K562 (cell line): ENCODE measurements at regions not wholly inside any gene's neighbourhood (a gene's known extent, or its start where the extent isn't known, plus 50 kb on each side); places are given as distances from the start of the nearest gene placed in this dataset.

Experiments used
- ATAC-seq: fragments of 200-7000 bp; cut with Tn5 transposase; 3 replicates; pipeline ENCODE4 v1.9.1; 2020; ENCODE audit warnings: moderate library complexity
- BruUV-seq: library from RNA; stranded (reverse); fragments of 400-500 nt; replicated peaks from 2 replicates; lab custom pipeline; 2021; lab: Mats Ljungman, UMichigan
- CTCF ChIA-PET: fragments of 300-600 bp; formaldehyde crosslinking; extraction: SDS; loops from one replicate; lab custom pipeline; 2021; ENCODE audit warnings: low intra/inter-chr PET ratio; lab: Yijun Ruan, JAX
- POLR2A ChIA-PET: fragments of 300-600, 350-650 bp; sonication (Branson Sonifier 250); formaldehyde crosslinking; extraction: SDS; loops from one replicate; lab custom pipeline; 2021; ENCODE audit warnings: antibody characterized with exemption, inconsistent platforms; lab: Yijun Ruan, JAX
- DNase-seq, 4 experiments: peaks; one replicate each; pipeline versions ENCODE4 v3.0.0 to v3.0.0-alpha.2; 2011 to 2018; ENCODE audit warnings: low spot score in 3 of 4, mixed read lengths in 3 of 4; ENCODE audit errors: extremely low read depth in 1 of 4
- FAIRE-seq: peaks from 2 replicates; lab custom pipeline; 2011; peaks lifted over from hg19 to GRCh38; lab: Jason Lieb, UNC
- H2AFZ ChIP-seq: 2 replicates; pipeline ENCODE4 v1.6.0; 2011; ENCODE audit warnings: low read depth, low read length, control low read depth, inconsistent platforms
- H3K27ac ChIP-seq: fragments of 200-600 bp; 3 replicates; pipeline ENCODE4 v1.8.0; 2011; ENCODE audit warnings: low read depth, mild to moderate bottlenecking, control low read depth, inconsistent platforms, low read length, moderate library complexity, mixed read lengths; ENCODE audit errors: extremely low read depth
- H3K27me3 ChIP-seq, 2 experiments: fragments of 300-600 bp in 1 of 2; 2 replicates in 1 of 2; 3 replicates in 1 of 2; pipeline versions ENCODE4 v1.6.0 to v1.8.0; 2011; ENCODE audit warnings: inconsistent platforms in 2 of 2, low read length in 2 of 2, mild to moderate bottlenecking in 1 of 2, mixed read lengths in 1 of 2, moderate library complexity in 1 of 2; ENCODE audit not compliant: control insufficient read depth in 2 of 2, insufficient read depth in 2 of 2
- H3K36me3 ChIP-seq: fragments of 300-600 bp; 3 replicates; pipeline ENCODE4 v1.8.0; 2011; ENCODE audit warnings: mild to moderate bottlenecking, low read length, inconsistent platforms; ENCODE audit not compliant: control insufficient read depth, insufficient read depth
- H3K4me1 ChIP-seq, 2 experiments: fragments of 200-600 bp in 1 of 2; replicated peaks in 1 of 2; 2 replicates in 1 of 2; 3 replicates in 1 of 2; pipeline versions ENCODE4 v1.5.1 to v1.8.0; 2011; ENCODE audit warnings: inconsistent platforms in 2 of 2, low read length in 2 of 2, mild to moderate bottlenecking in 1 of 2, mixed read lengths in 1 of 2, moderate library complexity in 1 of 2; ENCODE audit not compliant: control insufficient read depth in 2 of 2, insufficient read depth in 2 of 2
- H3K4me2 ChIP-seq: 2 replicates; pipeline ENCODE4 v1.6.1; 2011; ENCODE audit warnings: low read length, control low read depth, inconsistent platforms, mixed read lengths; ENCODE audit not compliant: insufficient read depth
- H3K4me3 ChIP-seq: fragments of 200-600 bp; sonication (generic), shearing (Covaris generic); 2 replicates; pipeline ENCODE4 v1.5.1; 2016; ENCODE audit warnings: control low read depth, inconsistent platforms
- H3K79me2 ChIP-seq: fragments of 200-600 bp; 3 replicates; pipeline ENCODE4 v1.8.0; 2011; ENCODE audit warnings: low read length, inconsistent platforms; ENCODE audit not compliant: control insufficient read depth, insufficient read depth
- H3K9ac ChIP-seq, 2 experiments: 2 replicates each; pipeline versions ENCODE4 v1.6.0 to v1.6.1; 2011; ENCODE audit warnings: low read depth in 2 of 2, low read length in 2 of 2, control low read depth in 1 of 2, inconsistent platforms in 1 of 2, mild to moderate bottlenecking in 1 of 2, mixed read lengths in 1 of 2; ENCODE audit not compliant: insufficient read depth in 1 of 2
- H3K9me1 ChIP-seq: one replicate; pipeline ENCODE4 v1.6.0; 2011; ENCODE audit warnings: inconsistent platforms, mild to moderate bottlenecking, low read length, moderate library complexity; ENCODE audit not compliant: control insufficient read depth, insufficient read depth
- H3K9me3 ChIP-seq: replicated peaks from 2 replicates; pipeline ENCODE4 v1.5.1; 2011; ENCODE audit warnings: low read depth, low read length, inconsistent platforms; ENCODE audit not compliant: control insufficient read depth, insufficient read depth
- H4K20me1 ChIP-seq: replicated peaks from 2 replicates; pipeline ENCODE4 v1.6.1; 2011; ENCODE audit warnings: low read length, inconsistent platforms, mixed read lengths; ENCODE audit not compliant: control insufficient read depth, insufficient read depth
- CREB1 ChIP-seq, 2 experiments: sonication (generic) in 1 of 2; formaldehyde crosslinking in 1 of 2; IDR thresholded peaks; 2 replicates each; pipeline versions ENCODE4 v1.6.1 to v1.8.0; 2012 to 2022; ENCODE audit warnings: inconsistent platforms in 1 of 2, mild to moderate bottlenecking in 1 of 2, missing genetic modification reagents in 1 of 2, moderate library complexity in 1 of 2
- FOXK1 ChIP-seq: sonication (generic); formaldehyde crosslinking; IDR thresholded peaks from 2 replicates; pipeline ENCODE4 v1.8.0; 2022; ENCODE audit warnings: missing genetic modification reagents, mild to moderate bottlenecking, borderline replicate concordance
- GABPA ChIP-seq: fragments of 200-800 bp; sonication (Bioruptor generic); conservative IDR thresholded peaks from 2 replicates; pipeline ENCODE4 v1.6.1; 2016; ENCODE audit warnings: low read depth, missing genetic modification characterization, missing compliant biosample characterization
- HMG20A ChIP-seq: fragments of 450-650 bp; formaldehyde crosslinking; conservative IDR thresholded peaks from 2 replicates; pipeline ENCODE4 v1.4.0; 2020; ENCODE audit warnings: mild to moderate bottlenecking, mixed read lengths
- IFI16 ChIP-seq: fragments of 250-450 bp; sonication (Bioruptor Pico); IDR thresholded peaks from 2 replicates; pipeline ENCODE4 v2.1.2; 2022; ENCODE audit warnings: mild to moderate bottlenecking, inconsistent platforms
- JUN ChIP-seq, 2 experiments: sonication (generic) in 1 of 2; formaldehyde crosslinking in 1 of 2; IDR thresholded peaks; 2 replicates each; pipeline versions ENCODE4 v1.6.1 to v1.8.0; 2012 to 2022; ENCODE audit warnings: borderline replicate concordance in 2 of 2, mild to moderate bottlenecking in 2 of 2, improper control_type of control experiment in 1 of 2, low read depth in 1 of 2, low read length in 1 of 2, missing genetic modification reagents in 1 of 2
- KLF10 ChIP-seq: fragments of 250-450 bp; sonication (Bioruptor Pico); IDR thresholded peaks from 2 replicates; pipeline ENCODE4 v1.6.1; 2021; ENCODE audit warnings: matching md5 sums
- MED1 ChIP-seq: sonication (generic); formaldehyde crosslinking; IDR thresholded peaks from 2 replicates; pipeline ENCODE4 v1.8.1; 2023; ENCODE audit warnings: missing genetic modification reagents, borderline replicate concordance
- NONO ChIP-seq, 2 experiments: fragments of 200-400 bp in 1 of 2; fragments of 450-650 bp in 1 of 2; formaldehyde crosslinking in 1 of 2; IDR thresholded peaks; 2 replicates each; pipeline ENCODE4 v1.6.1; 2017; ENCODE audit warnings: low read depth in 2 of 2, mild to moderate bottlenecking in 2 of 2, moderate library complexity in 2 of 2, low read length in 1 of 2
- PRMT5 ChIP-seq: sonication (generic); formaldehyde crosslinking; IDR thresholded peaks from 2 replicates; pipeline ENCODE4 v1.5.0; 2020; ENCODE audit warnings: missing genetic modification reagents
- RBM15 ChIP-seq: fragments of 200-400 bp; formaldehyde crosslinking; IDR thresholded peaks from 2 replicates; pipeline ENCODE4 v1.6.1; 2018; ENCODE audit warnings: mild to moderate bottlenecking, low read length, moderate library complexity; ENCODE audit not compliant: insufficient read depth
- ZBTB7A ChIP-seq: IDR thresholded peaks from 2 replicates; pipeline ENCODE4 v1.6.1; 2011; ENCODE audit warnings: low read depth, mild to moderate bottlenecking, low read length, moderate library complexity, borderline replicate concordance; ENCODE audit not compliant: control insufficient read depth
- ZNF184 ChIP-seq: sonication (generic); formaldehyde crosslinking; IDR thresholded peaks from 2 replicates; pipeline ENCODE4 v1.5.0; 2020; ENCODE audit warnings: missing genetic modification reagents
- ZNF239 ChIP-seq: fragments of 250-450 bp; sonication (Bioruptor Pico); IDR thresholded peaks from 2 replicates; pipeline ENCODE4 v1.4.0; 2020; ENCODE audit warnings: mild to moderate bottlenecking
- in situ Hi-C: fragments of 300-500 bp; cut with MboI; formaldehyde crosslinking; loops from 4 replicates; pipeline ENCODE4 v1.15.0; 2018; ENCODE audit warnings: inconsistent platforms, mixed read lengths
- intact Hi-C: fragments of 100-400 bp; cut with micrococcal nuclease; formaldehyde crosslinking; loops from 2 replicates; pipeline ENCODE4 v1.14.2; 2022
- TF ChIP-seq, protein P1 (sequence below): fragments of 250-450 bp; sonication (Bioruptor Pico); IDR thresholded peaks from 2 replicates; pipeline ENCODE4 v1.5.0; 2021
- TF ChIP-seq, protein P2 (sequence below): fragments of 250-450 bp; sonication (Bioruptor Pico); IDR thresholded peaks from 2 replicates; pipeline ENCODE4 v1.4.0; 2020
- TF ChIP-seq, protein P3 (sequence below): conservative IDR thresholded peaks from 2 replicates; pipeline ENCODE4 v1.6.1; 2011; ENCODE audit warnings: low read depth, mild to moderate bottlenecking, low read length; ENCODE audit not compliant: control insufficient read depth
- TF ChIP-seq, protein P4 (sequence below): sonication (generic); formaldehyde crosslinking; IDR thresholded peaks from 2 replicates; pipeline ENCODE4 v1.8.1; 2023; ENCODE audit warnings: mild to moderate bottlenecking, missing genetic modification reagents

DNA sequence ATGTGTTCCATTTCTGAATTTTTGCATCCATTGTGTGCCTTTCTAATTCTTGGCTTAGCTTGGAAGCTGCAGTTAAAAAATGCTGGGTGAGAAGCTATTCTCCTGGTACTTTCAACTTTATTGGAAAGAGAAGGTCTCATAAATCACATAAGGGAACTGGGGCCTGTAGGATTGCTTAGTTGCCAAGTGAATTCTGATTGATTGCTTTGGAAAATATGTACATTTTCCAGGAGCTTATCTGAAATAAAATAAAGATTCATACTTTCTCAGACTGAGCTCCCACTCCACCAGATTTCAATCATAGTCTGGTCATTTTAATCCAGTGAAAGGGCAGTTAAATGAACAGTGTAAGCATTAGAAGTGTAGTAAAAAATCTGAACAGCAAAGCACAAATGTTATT, 50.0 kb upstream of the PRICKLE1 start:
- in situ Hi-C loops = no loop called here
- H2AFZ ChIP-seq = no peak overlapping the region
- DNase-seq = no peak
- FAIRE-seq = no peak
- BruUV-seq = no TSS peak
- no peak overlapping the region for H3K4me2 ChIP-seq
- intact Hi-C loops = no loop called here
- no peaks in the 10 kb centered on the region for H3K79me2 ChIP-seq
- H3K4me1 ChIP-seq = no peaks in the 10 kb centered on the region
- POLR2A ChIA-PET = no interaction called here
- no peak for ATAC-seq
- TF ChIP-seq HMG20A (no peak), ZNF184 (CRISPR knock-in tag) (no peak), KLF10 (CRISPR knock-in tag) (no peak), ZBTB7A (no peak), JUN (IDR thresholded peaks at IDR 0.05; ENCODE audit: borderline replicate concordance, low read depth, low read length) (no peak), JUN (CRISPR knock-in tag; IDR thresholded peaks at IDR 0.05; ENCODE audit: borderline replicate concordance) (no peak), FOXK1 (no peak), IFI16 (CRISPR knock-in tag) (no peak), CREB1 (IDR thresholded peaks at IDR 0.05) (no peak), CREB1 (CRISPR knock-in tag; IDR thresholded peaks at IDR 0.05) (no peak), RBM15 (no peak), PRMT5 (CRISPR knock-in tag) (no peak), GABPA (no peak), NONO (IDR thresholded peaks at IDR 0.05; ENCODE audit: low read depth in 2 of 2, low read length in 1 of 2) (no peak), MED1 (CRISPR knock-in tag) (no peak), ZNF239 (CRISPR knock-in tag) (no peak)
- TF ChIP-seq, protein P1, sequence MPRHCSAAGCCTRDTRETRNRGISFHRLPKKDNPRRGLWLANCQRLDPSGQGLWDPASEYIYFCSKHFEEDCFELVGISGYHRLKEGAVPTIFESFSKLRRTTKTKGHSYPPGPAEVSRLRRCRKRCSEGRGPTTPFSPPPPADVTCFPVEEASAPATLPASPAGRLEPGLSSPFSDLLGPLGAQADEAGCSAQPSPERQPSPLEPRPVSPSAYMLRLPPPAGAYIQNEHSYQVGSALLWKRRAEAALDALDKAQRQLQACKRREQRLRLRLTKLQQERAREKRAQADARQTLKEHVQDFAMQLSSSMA (CRISPR knock-in tag) = no peak
- TF ChIP-seq, protein P2, sequence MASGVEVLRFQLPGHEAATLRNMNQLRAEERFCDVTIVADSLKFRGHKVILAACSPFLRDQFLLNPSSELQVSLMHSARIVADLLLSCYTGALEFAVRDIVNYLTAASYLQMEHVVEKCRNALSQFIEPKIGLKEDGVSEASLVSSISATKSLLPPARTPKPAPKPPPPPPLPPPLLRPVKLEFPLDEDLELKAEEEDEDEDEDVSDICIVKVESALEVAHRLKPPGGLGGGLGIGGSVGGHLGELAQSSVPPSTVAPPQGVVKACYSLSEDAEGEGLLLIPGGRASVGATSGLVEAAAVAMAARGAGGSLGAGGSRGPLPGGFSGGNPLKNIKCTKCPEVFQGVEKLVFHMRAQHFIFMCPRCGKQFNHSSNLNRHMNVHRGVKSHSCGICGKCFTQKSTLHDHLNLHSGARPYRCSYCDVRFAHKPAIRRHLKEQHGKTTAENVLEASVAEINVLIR (CRISPR knock-in tag) = no peak
- TF ChIP-seq, protein P3, sequence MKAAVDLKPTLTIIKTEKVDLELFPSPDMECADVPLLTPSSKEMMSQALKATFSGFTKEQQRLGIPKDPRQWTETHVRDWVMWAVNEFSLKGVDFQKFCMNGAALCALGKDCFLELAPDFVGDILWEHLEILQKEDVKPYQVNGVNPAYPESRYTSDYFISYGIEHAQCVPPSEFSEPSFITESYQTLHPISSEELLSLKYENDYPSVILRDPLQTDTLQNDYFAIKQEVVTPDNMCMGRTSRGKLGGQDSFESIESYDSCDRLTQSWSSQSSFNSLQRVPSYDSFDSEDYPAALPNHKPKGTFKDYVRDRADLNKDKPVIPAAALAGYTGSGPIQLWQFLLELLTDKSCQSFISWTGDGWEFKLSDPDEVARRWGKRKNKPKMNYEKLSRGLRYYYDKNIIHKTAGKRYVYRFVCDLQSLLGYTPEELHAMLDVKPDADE = no peak
- TF ChIP-seq, protein P4, sequence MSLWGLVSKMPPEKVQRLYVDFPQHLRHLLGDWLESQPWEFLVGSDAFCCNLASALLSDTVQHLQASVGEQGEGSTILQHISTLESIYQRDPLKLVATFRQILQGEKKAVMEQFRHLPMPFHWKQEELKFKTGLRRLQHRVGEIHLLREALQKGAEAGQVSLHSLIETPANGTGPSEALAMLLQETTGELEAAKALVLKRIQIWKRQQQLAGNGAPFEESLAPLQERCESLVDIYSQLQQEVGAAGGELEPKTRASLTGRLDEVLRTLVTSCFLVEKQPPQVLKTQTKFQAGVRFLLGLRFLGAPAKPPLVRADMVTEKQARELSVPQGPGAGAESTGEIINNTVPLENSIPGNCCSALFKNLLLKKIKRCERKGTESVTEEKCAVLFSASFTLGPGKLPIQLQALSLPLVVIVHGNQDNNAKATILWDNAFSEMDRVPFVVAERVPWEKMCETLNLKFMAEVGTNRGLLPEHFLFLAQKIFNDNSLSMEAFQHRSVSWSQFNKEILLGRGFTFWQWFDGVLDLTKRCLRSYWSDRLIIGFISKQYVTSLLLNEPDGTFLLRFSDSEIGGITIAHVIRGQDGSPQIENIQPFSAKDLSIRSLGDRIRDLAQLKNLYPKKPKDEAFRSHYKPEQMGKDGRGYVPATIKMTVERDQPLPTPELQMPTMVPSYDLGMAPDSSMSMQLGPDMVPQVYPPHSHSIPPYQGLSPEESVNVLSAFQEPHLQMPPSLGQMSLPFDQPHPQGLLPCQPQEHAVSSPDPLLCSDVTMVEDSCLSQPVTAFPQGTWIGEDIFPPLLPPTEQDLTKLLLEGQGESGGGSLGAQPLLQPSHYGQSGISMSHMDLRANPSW (CRISPR knock-in tag) = no peak
- TF ChIP-seq, all 486 proteins: peak for 0
- H3K27ac ChIP-seq = no peak overlapping the region
- CTCF ChIA-PET = no interaction called here
- no peak overlapping the region for H3K9ac ChIP-seq
- H3K9me1 ChIP-seq = no peaks in the 10 kb centered on the region
- H3K27me3 ChIP-seq = no peaks in the 10 kb centered on the region
- no peaks in the 10 kb centered on the region for H3K9me3 ChIP-seq
- H3K36me3 ChIP-seq = no peaks in the 10 kb centered on the region
- H4K20me1 ChIP-seq = no peaks in the 10 kb centered on the region
- H3K4me3 ChIP-seq = no peak overlapping the region
